ENCODE measurements at regions not wholly inside any gene's neighbourhood (a gene's known extent, or its start where the extent isn't known, plus 50 kb on each side); places are given as distances from the start of the nearest gene placed in this dataset.

- H3K9me3 ChIP-seq (ENCODE audit: low read depth) = no peaks in the 10 kb centered on the region
- H3K27ac Mint-ChIP-seq = no peak overlapping the region
- no peaks in the 10 kb centered on the region for H3K9me3 Mint-ChIP-seq
- H2AFZ ChIP-seq (replicated peaks) = no peak overlapping the region
- peak; percentile 53 for DNase-seq (ENCODE audit: low spot score)
- no peak for TF ChIP-seq CTCF (IDR thresholded peaks at IDR 0.05)
- TF ChIP-seq EZH2phosphoT487 (IDR thresholded peaks at IDR 0.05) = no peak
- no peaks in the 10 kb centered on the region for H3K4me1 ChIP-seq
- H3F3A ChIP-seq (ENCODE audit: low read depth) = no peaks in the 10 kb centered on the region
- no peak overlapping the region for H3K4me3 Mint-ChIP-seq
- H3K4me2 ChIP-seq = no peak overlapping the region
- H3K36me3 Mint-ChIP-seq = no peaks in the 10 kb centered on the region
- H3K27me3 ChIP-seq = no peaks in the 10 kb centered on the region
- no peak overlapping the region for H3K27ac ChIP-seq
- H3K36me3 ChIP-seq = no peaks in the 10 kb centered on the region
- no peaks in the 10 kb centered on the region for H3K4me1 Mint-ChIP-seq
- H4K20me1 ChIP-seq (ENCODE audit: low read depth) = no peaks in the 10 kb centered on the region
- H3K27me3 Mint-ChIP-seq (ENCODE audit: insufficient read depth, low read depth) = no peaks in the 10 kb centered on the region
- no peaks in the 10 kb centered on the region for H3K79me2 ChIP-seq (ENCODE audit: low read depth)
- H3K4me3 ChIP-seq = no peak overlapping the region
- H3K9ac ChIP-seq = no peak overlapping the region
These were observed 563.9 kb downstream of the TMEM114 start for GRCh38 chr16:8026450-8026849.

GRCh38 chr16:8023326-8023725 lies 567.0 kb downstream of the TMEM114 start:
- H3K27me3 ChIP-seq = no peaks in the 10 kb centered on the region
- no peaks in the 10 kb centered on the region for H3K4me1 Mint-ChIP-seq
- H3K36me3 Mint-ChIP-seq = no peaks in the 10 kb centered on the region
- no peaks in the 10 kb centered on the region for H3K36me3 ChIP-seq
- H3F3A ChIP-seq (ENCODE audit: low read depth) = no peaks in the 10 kb centered on the region
- H3K9me3 ChIP-seq (ENCODE audit: low read depth) = no peaks in the 10 kb centered on the region
- no peaks in the 10 kb centered on the region for H3K27me3 Mint-ChIP-seq (ENCODE audit: insufficient read depth, low read depth)
- no peak overlapping the region for H3K4me3 Mint-ChIP-seq
- no peak overlapping the region for H3K4me2 ChIP-seq
- H3K9me3 Mint-ChIP-seq = no peaks in the 10 kb centered on the region
- no peak for DNase-seq (ENCODE audit: low spot score)
- H3K79me2 ChIP-seq (ENCODE audit: low read depth) = no peaks in the 10 kb centered on the region
- H3K4me3 ChIP-seq = no peak overlapping the region
- no peaks in the 10 kb centered on the region for H4K20me1 ChIP-seq (ENCODE audit: low read depth)
- TF ChIP-seq EZH2 (IDR thresholded peaks at IDR 0.05) = no peak
- no peak for TF ChIP-seq CTCF (IDR thresholded peaks at IDR 0.05)
- no peak for TF ChIP-seq EZH2phosphoT487 (IDR thresholded peaks at IDR 0.05)
- H3K9ac ChIP-seq = no peak overlapping the region
- no peaks in the 10 kb centered on the region for H3K4me1 ChIP-seq
- no peak overlapping the region for H2AFZ ChIP-seq (replicated peaks)
- H3K27ac Mint-ChIP-seq = no peak overlapping the region
- no peak overlapping the region for H3K27ac ChIP-seq

- Mint-ChIP-seq H3K4me1 (no peaks in the 10 kb centered on the region), H3K27ac (no peak overlapping the region), H3K36me3 (no peaks in the 10 kb centered on the region), H3K4me3 (no peak overlapping the region), H3K27me3 (ENCODE audit: insufficient read depth, low read depth) (no peaks in the 10 kb centered on the region), H3K9me3 (peaks cover 6% of the 10 kb centered on the region)
- no peak for DNase-seq (ENCODE audit: low spot score)
- Histone ChIP-seq H3K4me1 (no peaks in the 10 kb centered on the region), H3K79me2 (ENCODE audit: low read depth) (no peaks in the 10 kb centered on the region), H3K36me3 (no peaks in the 10 kb centered on the region), H2AFZ (replicated peaks) (no peak overlapping the region), H3F3A (ENCODE audit: low read depth) (no peaks in the 10 kb centered on the region), H4K20me1 (ENCODE audit: low read depth) (no peaks in the 10 kb centered on the region), H3K27me3 (no peaks in the 10 kb centered on the region), H3K27ac (no peak overlapping the region), H3K4me2 (no peak overlapping the region), H3K9ac (no peak overlapping the region), H3K4me3 (no peak overlapping the region), H3K9me3 (ENCODE audit: low read depth) (no peaks in the 10 kb centered on the region)
- no peak for TF ChIP-seq EZH2 (IDR thresholded peaks at IDR 0.05)
- TF ChIP-seq EZH2phosphoT487 (IDR thresholded peaks at IDR 0.05) = no peak
- TF ChIP-seq CTCF (IDR thresholded peaks at IDR 0.05) = no peak
These were observed 585.0 kb downstream of the TMEM114 start for GRCh38 chr16:8005096-8005860.

All from neural progenitor cell (in vitro differentiated cells).